ENCODE measurements at regions not wholly inside any gene's neighbourhood (a gene's known extent, or its start where the extent isn't known, plus 50 kb on each side); places are given as distances from the start of the nearest gene placed in this dataset.

GRCh38 chr6:14729129-14729871 is 516.6 kb upstream of the JARID2 start:
- no peaks in the 10 kb centered on the region for H3K36me3 ChIP-seq (ENCODE audit: control insufficient read depth, insufficient read depth, low read length)
- H3K4me3 ChIP-seq (ENCODE audit: low read depth, low read length), result no peak overlapping the region
- TF ChIP-seq CTCF (IDR thresholded peaks at IDR 0.05; ENCODE audit: insufficient read depth, low read length, poor library complexity, severe bottlenecking), result no peak
- no peak for DNase-seq (ENCODE audit: low read depth)
- H3K27me3 ChIP-seq (ENCODE audit: control insufficient read depth, insufficient read depth, low read length), result no peaks in the 10 kb centered on the region

- Histone ChIP-seq H3K36me3 (ENCODE audit: control insufficient read depth, insufficient read depth, low read length) (no peaks in the 10 kb centered on the region), H3K27me3 (ENCODE audit: control insufficient read depth, insufficient read depth, low read length) (no peaks in the 10 kb centered on the region), H3K4me3 (ENCODE audit: low read depth, low read length) (no peak overlapping the region)
- no peak for DNase-seq (ENCODE audit: low read depth)
- no peak for TF ChIP-seq CTCF (IDR thresholded peaks at IDR 0.05; ENCODE audit: insufficient read depth, low read length, poor library complexity, severe bottlenecking)
Observed at GRCh38 chr6:14730654-14731053, 515.2 kb upstream of the JARID2 start.

GRCh38 chr6:14731611-14732010 is 514.3 kb upstream of the JARID2 start:
- no peaks in the 10 kb centered on the region for H3K27me3 ChIP-seq (ENCODE audit: control insufficient read depth, insufficient read depth, low read length)
- no peaks in the 10 kb centered on the region for H3K36me3 ChIP-seq (ENCODE audit: control insufficient read depth, insufficient read depth, low read length)
- no peak for DNase-seq (ENCODE audit: low read depth)
- no peak for TF ChIP-seq CTCF (IDR thresholded peaks at IDR 0.05; ENCODE audit: insufficient read depth, low read length, poor library complexity, severe bottlenecking)
- no peak overlapping the region for H3K4me3 ChIP-seq (ENCODE audit: low read depth, low read length)

GRCh38 chr6:14732226-14732843 is 513.5 kb upstream of the JARID2 start:
- Histone ChIP-seq H3K4me3 (ENCODE audit: low read depth, low read length) (no peak overlapping the region), H3K27me3 (ENCODE audit: control insufficient read depth, insufficient read depth, low read length) (no peaks in the 10 kb centered on the region), H3K36me3 (ENCODE audit: control insufficient read depth, insufficient read depth, low read length) (no peaks in the 10 kb centered on the region)
- no peak for TF ChIP-seq CTCF (IDR thresholded peaks at IDR 0.05; ENCODE audit: insufficient read depth, low read length, poor library complexity, severe bottlenecking)
- DNase-seq (ENCODE audit: low read depth), result no peak

- peak; percentile 79 for DNase-seq (ENCODE audit: low read depth)
- no peak for TF ChIP-seq CTCF (IDR thresholded peaks at IDR 0.05; ENCODE audit: insufficient read depth, low read length, poor library complexity, severe bottlenecking)
- no peak overlapping the region for H3K4me3 ChIP-seq (ENCODE audit: low read depth, low read length)
- H3K36me3 ChIP-seq (ENCODE audit: control insufficient read depth, insufficient read depth, low read length), result no peaks in the 10 kb centered on the region
- no peaks in the 10 kb centered on the region for H3K27me3 ChIP-seq (ENCODE audit: control insufficient read depth, insufficient read depth, low read length)
Observed at GRCh38 chr6:14732844-14733757, 512.8 kb upstream of the JARID2 start.
